HG03159 (cell line): ENCODE measurements at regions not wholly inside any gene's neighbourhood (a gene's known extent, or its start where the extent isn't known, plus 50 kb on each side); places are given as distances from the start of the nearest gene placed in this dataset.

Experiments used
- ATAC-seq: cut with Tn5 transposase; IDR thresholded peaks from one replicate; pipeline ENCODE4 v1.9.1; 2021; ENCODE audit warnings: mild to moderate bottlenecking, moderate library complexity; ENCODE audit not compliant: unreplicated experiment

DNA sequence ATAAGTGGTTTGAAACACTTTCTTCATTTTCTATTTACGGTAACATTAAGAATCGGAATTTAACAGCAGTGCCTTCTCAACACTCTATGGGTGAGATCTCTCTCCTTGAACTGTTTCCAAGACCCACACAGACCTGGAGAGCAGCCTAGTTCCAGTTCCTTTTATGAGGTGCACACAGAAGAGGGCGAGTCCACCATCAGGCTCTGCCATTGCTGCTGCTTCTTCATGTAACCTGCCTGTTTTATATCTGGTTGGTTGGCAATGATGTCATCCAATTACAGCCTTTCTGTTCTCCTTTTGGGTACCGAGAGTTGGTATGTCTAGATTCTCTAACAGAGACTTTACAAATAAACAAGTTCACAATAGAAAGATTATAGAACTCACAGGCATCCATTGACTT lies 225.7 kb downstream of the UTP18 start:
- no peak for ATAC-seq

DNA sequence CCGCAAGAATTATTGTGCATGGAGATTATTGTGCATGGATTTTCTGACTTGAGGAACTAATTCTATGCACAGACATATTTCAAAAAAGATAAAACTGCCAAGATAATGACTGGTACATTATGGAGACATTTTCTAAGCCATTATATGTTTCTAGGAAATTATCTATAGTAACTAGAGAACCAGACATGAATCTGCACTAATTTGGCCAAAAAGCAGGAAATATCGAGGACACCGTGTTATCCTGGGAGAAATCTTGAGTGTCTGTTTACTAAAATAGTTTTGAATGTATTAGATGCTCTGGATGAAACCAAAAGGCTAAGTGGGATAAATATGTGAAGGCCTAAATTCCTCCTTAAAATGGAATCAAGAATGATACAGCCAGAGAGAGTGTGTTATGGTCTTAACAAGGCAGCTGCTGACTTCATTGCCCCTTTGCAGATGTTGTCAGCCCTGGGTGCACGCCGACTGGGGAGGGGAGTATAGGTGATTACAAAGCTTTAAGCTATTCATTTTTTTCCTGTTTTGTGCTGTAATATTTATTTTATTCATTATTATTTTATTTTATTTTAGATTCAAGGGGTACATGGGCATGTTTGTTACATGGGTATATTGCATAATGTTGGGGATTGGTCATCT lies 226.7 kb downstream of the UTP18 start:
- ATAC-seq: no peak

DNA sequence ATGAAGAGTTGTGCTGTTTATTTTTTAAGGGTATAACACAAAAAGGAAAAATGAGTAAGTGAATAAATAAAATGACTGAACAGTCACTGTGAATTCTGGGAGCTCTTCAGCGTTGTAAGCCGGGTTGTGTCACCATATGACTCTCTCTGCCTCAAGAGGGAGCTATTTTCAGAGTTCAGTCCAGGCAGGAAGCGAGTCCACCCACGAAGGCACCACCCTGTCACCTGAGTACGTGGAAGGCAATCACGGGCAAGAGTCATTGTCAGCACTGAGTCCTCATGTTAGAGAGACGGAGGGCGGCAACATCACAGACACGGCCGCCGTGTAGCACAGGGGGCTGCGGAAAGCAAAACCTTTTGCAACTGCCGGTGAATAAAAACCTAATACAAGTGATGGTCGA lies 227.6 kb downstream of the UTP18 start:
- ATAC-seq: no peak

DNA sequence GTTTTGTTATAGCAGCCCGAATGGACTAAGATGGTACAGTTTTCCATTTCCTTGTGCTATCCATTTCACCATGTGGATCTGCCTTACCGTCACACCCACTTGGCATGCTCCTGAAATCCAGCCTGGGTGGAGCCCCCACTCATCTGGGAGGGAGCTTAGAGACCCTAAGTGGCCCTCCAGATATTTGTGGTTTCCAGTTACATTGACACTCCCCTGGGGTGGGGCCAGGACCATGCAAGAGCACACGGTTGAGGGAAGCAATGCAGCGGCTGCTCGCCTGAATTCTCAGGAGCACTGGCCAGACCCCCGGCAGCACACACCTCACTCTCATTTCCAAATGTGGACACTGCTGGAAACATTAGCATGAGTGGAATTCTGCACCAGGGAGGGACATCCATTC lies 231.1 kb downstream of the UTP18 start:
- ATAC-seq: no peak

DNA sequence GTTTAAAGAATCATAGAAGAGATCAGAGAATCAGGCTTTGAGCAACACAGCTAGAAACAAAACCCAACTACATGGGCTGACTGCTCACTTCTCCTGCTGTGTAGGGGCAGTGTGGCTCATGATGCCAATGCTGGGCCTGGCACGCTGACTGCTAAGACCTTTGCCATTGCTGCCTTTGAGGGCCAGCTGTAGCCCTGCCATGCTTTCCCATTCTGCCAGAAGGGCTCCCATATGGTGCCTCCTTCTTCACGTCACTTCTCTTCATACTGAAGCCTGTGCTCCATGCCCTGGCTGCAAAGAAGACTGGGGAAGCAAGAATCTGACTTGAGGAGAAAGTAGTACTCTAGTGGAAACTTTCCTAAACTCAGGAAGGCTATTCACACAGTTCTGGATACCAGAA lies 232.9 kb downstream of the UTP18 start:
- no peak for ATAC-seq

DNA sequence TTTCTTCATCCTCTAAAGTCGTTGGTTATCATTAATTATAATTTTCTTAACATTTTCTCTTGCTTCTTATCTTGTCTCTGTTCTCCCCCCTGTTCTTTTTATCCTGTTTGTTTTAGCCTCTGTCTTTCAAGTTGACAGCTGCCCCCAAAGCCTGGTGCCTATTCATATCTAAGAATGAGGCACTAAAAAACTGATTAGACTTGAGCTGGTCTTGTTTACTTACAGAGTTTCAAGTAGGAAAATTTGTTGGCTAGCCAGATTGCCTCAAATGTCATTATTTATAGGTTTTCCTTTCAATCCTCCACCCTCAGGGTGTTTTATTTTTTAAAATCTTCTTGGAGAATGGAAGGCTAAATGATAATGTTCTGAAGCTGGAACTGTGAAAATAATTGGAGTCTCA lies 236.0 kb downstream of the UTP18 start:
- no peak for ATAC-seq

DNA sequence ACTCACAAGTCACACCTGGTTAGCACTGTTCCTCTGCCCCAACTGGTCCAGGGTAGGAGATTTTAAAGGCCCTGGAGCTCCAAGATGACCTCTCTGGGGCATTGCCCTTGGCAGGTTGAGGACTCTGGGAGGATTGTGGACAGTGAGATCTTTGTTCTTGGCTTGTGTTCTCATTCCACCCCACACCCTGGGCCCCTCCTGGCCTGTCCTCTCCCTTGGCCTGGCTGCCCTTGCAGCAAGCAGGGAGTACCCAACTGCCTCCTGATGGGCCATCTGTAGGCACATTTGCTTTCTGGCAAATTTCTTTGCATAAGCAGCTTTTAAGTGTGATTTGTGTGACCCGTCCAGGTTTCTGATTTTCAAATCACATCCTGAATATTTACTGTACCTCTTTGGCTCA lies 239.6 kb downstream of the UTP18 start:
- no peak for ATAC-seq

DNA sequence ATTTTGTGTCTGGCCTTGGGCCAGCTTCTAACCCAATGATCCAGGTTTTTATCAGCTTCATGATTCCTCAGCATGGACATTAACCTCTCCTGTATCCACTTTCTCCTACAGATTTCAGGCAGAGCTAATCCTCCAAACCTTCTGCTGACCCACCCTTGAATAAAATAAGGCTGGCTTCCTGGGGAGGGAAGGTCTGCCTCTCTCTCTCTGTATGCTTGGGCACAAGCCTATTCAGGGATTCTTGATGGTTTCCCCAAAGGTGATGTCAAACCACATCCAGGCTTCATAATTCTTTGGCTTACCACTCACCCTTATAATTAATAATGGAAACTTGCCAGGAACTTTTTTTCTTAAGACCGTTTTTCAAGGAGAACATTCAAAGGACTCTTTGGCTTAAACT lies 240.1 kb downstream of the UTP18 start:
- ATAC-seq: no peak

DNA sequence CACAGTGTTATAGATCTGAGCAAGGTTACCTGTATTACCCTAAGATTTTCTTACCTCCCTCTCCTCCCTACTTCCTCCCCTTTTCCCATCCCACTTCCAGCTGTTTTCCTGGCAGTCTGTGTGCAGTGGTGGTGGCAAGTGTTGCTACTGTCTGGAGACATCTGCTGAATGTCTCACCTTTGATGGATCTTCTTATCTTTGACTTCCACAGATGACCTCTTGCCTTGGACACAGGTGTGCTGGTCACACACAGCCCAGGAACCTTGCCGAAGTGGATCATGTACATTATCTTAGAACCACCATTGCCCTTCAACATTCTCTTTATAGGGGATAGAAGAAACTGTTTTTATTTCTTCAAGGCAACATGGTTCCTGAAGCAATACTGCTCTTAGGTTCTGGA lies 245.1 kb downstream of the UTP18 start:
- no peak for ATAC-seq

DNA sequence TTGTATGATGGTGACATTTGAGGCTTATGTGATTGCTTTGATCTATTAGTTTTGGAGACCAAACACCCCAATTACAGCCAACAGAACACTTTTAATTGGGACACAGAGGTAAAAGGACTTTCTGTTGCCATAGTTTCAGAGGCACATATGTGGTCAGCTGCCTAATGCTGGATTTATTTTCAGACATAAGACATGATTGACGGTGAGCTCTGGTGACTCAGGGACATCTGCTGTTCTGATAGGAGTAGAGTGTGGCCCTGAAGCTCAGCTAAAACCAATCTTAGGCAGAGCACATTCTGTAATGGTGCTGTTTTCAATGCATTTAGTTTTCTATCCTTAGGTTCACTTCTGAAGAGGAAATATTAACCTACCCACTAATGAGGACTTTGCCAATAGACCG lies 247.1 kb downstream of the UTP18 start:
- no peak for ATAC-seq

DNA sequence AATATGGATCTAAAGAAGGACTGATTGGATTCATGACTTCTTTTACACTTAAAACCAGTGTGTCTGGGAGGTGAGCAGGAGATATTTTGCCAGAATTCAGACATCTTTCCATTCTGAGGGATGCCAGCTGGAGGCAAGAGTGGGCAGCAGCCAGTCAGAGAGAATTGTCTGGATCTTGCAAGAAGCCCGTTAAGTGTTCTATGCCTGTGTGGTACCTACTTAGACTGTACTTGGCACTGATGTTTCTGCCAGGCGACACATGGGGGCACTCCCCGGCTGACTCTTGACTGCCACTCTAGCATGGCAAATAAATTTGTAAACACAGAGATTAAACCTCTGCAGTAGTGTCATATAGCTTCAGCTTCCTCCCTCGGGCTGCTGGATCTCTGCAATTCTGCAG lies 247.7 kb downstream of the UTP18 start:
- ATAC-seq: no peak

DNA sequence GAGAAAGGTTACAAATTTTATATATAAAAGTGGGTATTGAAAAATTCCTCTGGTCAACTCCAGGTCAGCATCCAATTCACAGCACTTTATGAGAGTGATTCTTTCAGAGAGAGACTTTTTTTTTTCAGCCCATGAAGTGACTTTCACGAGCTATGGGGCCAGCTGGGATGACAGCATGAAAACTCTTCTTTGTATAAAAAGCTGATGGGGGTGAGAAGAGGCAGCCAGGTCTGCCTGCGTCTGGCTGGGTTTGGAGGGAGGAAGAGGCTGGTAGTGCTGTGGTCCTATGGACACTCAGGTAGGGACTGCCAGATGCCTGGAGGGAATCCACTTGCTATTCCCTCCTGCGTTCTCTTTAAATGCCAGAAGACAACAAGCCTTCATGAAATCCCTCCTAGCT lies 250.6 kb downstream of the UTP18 start:
- ATAC-seq: no peak

DNA sequence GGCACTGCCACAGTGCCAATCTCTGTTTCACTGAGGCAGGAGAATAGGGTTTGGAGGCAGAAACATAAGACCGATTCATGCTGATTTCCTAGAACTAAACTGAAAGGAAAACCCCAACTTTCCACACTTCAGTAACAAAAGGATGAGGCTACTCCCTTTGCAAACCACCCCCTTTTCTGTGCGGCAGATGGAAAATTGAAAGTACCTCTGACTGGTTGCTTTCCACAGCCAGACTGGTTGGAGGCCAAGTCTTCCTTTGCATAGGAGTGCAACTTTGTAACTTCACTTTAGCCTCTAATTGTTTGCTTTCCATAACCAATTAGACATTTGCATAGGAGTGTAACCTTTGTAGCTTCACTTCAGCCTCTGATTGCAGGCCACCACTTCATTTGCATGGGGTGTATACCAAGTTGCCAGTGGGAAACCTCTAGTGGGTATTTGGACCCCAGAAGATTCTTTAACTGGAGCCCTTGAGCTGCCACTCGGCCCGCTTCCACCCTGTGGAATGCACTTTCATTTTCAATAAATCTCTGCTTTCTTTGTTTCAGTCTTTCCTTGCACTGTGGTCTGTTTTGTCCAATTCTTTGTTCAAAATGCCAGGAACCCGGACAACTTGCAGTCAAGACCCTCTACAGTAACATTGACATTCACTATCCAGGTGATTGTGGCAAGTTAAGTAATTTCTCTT lies 252.0 kb downstream of the UTP18 start:
- no peak for ATAC-seq

DNA sequence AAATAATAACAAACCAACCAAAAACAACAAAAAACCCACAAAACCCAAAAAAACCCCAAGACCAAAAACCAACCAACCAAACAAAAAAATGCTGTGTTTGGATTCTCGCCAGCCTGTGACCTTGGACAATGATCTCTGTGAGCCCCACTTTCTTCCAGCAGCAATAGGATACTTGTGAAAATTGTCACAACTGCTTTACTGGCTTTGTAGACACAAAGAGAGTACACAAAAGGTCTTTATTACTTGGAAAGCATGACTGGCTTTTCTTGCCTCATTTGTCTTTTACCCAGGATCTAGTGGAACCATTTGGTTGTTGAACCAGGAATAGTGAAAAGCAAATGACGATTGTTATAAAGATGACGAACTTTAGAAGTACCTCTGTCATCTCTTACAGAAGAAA lies 256.6 kb downstream of the UTP18 start:
- no peak for ATAC-seq

DNA sequence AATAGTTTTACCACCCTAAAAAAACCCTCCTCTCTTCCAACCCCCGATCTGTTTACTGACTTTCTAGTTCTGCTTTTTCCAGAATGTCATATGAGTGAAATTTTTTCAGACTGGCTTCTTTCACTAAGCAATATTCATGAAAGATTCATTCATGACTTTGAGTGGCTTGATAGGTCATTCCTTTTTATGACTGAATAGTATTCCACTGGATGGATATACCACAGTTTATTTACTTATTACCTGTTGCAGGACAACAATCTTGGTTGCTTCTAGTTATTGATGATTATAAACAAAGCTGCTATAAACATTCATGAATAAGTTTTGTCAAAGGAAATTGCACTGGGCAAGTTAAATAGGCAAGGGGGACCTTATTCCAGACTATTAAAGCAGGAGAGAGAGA lies 264.2 kb downstream of the UTP18 start:
- ATAC-seq: no peak

DNA sequence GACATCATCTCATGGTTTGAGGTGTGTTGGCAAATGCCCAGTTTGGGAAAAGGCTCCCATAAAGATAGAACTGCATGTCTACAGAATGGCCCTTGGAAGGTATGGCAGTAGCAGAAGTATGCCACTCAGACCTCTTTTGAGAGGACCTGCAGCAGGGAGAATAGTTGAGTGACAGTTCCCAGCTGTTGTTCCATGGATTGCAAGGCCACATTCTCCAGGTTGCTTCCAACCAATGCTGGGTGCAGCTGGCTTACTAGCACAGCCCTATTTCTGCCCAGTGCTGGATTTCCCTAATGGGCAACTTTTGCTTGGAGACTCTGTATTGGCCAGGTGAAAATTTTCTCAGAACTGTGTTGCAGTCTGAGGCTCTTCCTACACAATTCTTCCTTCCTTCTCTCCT lies 266.2 kb downstream of the UTP18 start:
- no peak for ATAC-seq

DNA sequence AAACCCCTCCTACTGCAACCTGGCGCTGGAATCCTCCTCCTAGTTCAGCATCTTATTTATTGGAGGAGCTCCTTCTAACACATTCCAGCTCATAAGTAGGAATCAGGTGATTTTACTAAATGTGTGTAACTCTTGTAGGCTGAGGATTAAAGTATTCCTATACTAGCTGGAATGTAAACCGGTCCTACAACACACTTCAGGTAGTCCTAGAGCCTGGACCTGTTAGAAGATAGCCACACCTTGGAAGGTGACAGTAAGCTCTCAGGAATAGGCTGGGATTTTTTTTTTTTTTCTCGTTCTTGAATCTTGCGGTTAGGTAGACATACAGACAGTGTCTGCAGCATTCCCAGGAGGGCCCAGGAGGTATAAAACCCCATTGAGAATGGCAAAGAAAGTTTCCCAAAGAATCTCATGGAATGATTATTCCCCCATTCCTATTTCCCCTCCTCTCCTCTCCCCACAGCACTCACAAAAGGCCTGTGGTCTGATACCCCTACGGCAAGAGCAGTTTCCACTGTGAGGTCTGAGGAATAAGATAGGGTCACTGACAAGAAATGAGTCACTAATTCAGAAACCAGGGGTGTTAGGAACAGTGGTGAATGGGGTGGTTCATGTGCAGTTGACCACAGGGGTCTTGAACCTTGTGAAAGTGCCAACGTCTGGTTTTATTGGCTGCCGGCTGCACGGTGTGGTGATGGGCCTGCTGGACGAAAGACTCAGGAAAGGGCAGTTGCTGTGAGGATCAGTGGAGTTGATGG lies 267.1 kb downstream of the UTP18 start:
- no peak for ATAC-seq

DNA sequence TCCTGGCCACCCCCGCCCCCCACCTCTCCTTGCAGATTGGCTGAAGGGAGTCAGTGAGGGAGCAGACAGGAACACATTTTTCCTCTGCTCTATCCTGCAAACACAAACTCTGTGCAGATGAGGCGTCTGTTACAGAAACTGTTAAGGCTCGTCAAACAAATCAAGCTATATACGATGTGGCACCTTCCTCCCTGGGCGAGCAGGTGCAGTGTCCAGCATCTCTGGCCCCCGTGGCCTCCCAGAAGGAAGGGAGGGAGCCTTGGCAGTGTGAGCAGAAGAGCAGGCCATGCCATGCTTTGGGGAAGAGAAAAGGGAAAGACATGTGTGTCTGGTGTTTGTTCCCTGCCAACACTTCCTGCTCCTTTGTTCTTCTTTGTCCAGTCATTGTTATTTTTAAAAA lies 267.8 kb downstream of the UTP18 start:
- no peak for ATAC-seq

DNA sequence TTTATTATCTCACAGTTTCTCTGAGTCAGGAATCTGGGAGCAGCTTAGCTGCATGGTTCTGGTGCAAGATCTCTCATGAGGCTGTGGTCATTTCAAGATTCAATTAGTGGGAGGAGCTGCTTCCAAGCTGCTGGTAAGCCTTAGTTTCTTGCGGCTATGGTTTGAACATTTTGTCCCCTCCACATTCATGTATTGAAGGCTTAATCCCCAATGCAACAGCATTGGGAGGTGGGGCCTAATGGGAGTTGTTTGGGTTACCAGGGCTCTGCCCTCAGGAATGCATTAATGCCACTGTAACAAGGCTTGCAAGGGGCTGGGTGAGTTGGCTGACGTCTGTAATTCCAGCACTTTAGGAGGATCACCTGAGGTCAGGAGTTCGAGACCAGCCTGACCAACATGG lies 272.9 kb downstream of the UTP18 start:
- ATAC-seq: no peak

DNA sequence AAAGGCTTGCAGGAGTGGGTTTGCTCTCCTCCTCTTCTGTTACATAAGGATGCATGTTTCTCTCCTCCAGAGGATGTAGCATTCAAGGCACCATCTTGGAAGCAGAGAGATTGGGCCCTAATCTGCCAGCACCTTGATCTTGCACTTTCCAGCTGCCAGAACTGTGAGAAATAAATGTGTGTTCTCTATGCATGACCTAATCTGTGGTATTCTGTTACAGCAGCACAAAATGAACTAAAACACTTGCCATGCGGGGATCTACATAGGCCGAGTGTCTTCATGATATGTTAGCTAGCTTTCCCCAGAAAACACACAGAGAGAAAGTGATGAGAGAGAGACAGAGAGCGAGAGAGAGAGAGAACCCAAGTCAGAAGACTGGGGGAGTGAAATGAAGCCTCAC lies 273.5 kb downstream of the UTP18 start:
- no peak for ATAC-seq

DNA sequence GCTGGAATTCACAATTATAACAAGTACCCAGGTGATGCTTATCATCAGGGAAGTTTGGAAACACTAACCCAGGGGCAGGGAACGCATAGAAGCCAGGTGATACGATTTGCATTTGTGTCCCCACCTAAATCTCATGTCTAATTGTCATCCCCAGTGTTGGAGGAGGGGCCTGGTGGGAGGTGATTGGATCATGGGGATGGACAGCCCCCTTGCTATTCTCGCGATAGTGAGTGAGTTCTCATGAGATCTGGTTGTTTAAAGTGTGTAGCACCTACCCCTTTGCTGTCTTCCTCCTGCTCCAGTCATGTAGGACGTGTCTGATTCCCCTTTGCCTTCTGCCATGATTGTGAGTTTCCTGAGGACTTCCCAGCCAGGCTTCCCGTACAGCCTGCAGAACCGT lies 276.3 kb downstream of the UTP18 start:
- ATAC-seq: no peak

DNA sequence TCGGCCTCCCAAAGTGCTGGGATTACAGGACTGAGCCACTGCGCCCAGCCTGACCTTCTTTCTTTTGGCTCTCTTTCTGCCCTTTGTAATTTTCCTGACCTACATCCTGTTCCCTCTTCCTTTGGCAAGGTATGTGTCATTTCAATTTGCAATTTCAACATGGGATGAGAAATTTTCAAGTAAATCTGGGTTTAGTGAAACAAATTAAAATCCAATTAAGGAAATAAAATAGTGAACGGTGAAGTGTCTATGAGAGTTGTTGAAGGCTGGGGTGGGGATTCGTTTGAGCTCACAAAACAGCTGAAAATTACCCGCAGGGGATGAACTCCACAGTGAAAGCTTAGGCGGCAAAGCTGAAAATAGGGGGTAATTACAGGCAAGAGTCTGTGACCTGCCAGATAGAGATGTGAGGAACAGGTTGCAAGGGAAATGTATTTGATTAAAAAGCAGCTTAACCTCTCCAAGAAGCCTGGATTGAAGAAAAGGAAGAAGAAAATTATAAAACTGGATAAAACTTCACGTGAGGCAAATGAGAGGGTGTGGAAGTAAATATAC lies 277.7 kb downstream of the UTP18 start:
- ATAC-seq: no peak
